HepG2 (cell line): ENCODE measurements at regions not wholly inside any gene's neighbourhood (a gene's known extent, or its start where the extent isn't known, plus 50 kb on each side); places are given as distances from the start of the nearest gene placed in this dataset.

Source experiments
- ATAC-seq: fragments of 200-7000 bp; cut with Tn5 transposase; 3 replicates; pipeline ENCODE4 v1.9.1; 2020; ENCODE audit warnings: mild to moderate bottlenecking, moderate library complexity
- BruUV-seq: library from RNA; stranded (reverse); fragments of 400-500 nt; replicated peaks from 2 replicates; lab custom pipeline; 2021; lab: Mats Ljungman, UMichigan
- CTCF ChIA-PET: fragments of 300-600 bp; formaldehyde crosslinking; extraction: SDS; loops from one replicate; lab custom pipeline; 2021; ENCODE audit warnings: low total read pairs, inconsistent platforms, low intra/inter-chr PET ratio; lab: Yijun Ruan, JAX
- POLR2A ChIA-PET: fragments of 350-600 bp; sonication (Branson Sonifier 250); formaldehyde crosslinking; loops from one replicate; lab custom pipeline; 2020; ENCODE audit warnings: antibody characterized with exemption, inconsistent platforms; lab: Yijun Ruan, JAX
- DNase-seq: peaks from one replicate; pipeline ENCODE4 v3.0.0-alpha.2; 2015; ENCODE audit warnings: low spot score
- FAIRE-seq: peaks from 3 replicates; lab custom pipeline; 2011; peaks lifted over from hg19 to GRCh38; lab: Jason Lieb, UNC
- H2AFZ ChIP-seq: one replicate; pipeline ENCODE4 v1.6.1; 2011; ENCODE audit warnings: low read length, inconsistent platforms
- H3K27ac ChIP-seq: fragments of 300-600 bp; 3 replicates; pipeline ENCODE4 v1.8.0; 2011; ENCODE audit warnings: mixed run types, mild to moderate bottlenecking, mixed read lengths, low read length, inconsistent platforms; ENCODE audit not compliant: insufficient read depth; ENCODE audit errors: extremely low read length
- H3K27me3 ChIP-seq, 2 experiments: fragments of 200-600 bp in 1 of 2; 2 replicates in 1 of 2; 3 replicates in 1 of 2; pipeline versions ENCODE4 v1.6.0 to v1.8.0; 2011; ENCODE audit warnings: low read length in 2 of 2, mild to moderate bottlenecking in 2 of 2, moderate library complexity in 2 of 2, inconsistent platforms in 1 of 2; ENCODE audit not compliant: insufficient read depth in 2 of 2, control insufficient read depth in 1 of 2
- H3K36me3 ChIP-seq, 2 experiments: fragments of 200-600 bp in 1 of 2; replicated peaks in 1 of 2; 2 replicates in 1 of 2; 3 replicates in 1 of 2; pipeline versions ENCODE4 v1.5.1 to v1.8.0; 2011; ENCODE audit warnings: low read length in 2 of 2, inconsistent platforms in 1 of 2; ENCODE audit not compliant: insufficient read depth in 2 of 2, control insufficient read depth in 1 of 2
- H3K4me1 ChIP-seq: 2 replicates; pipeline ENCODE4 v1.5.1; 2012; ENCODE audit warnings: low read length, inconsistent platforms; ENCODE audit not compliant: insufficient read depth
- H3K4me2 ChIP-seq: 2 replicates; pipeline ENCODE4 v1.6.0; 2011; ENCODE audit warnings: low read depth, low read length, inconsistent platforms
- H3K4me3 ChIP-seq, 3 experiments: fragments of 200-600 bp in 1 of 3; sonication (generic), shearing (Covaris generic) in 1 of 3; replicated peaks in 1 of 3; 2 replicates each; pipeline ENCODE4 v1.5.1; 2011 to 2016; ENCODE audit warnings: low read length in 3 of 3, inconsistent platforms in 2 of 3, low read depth in 2 of 3, mild to moderate bottlenecking in 2 of 3, control low read depth in 1 of 3, mixed read lengths in 1 of 3; ENCODE audit not compliant: insufficient read depth in 1 of 3
- H3K79me2 ChIP-seq: one replicate; pipeline ENCODE4 v1.6.1; 2011; ENCODE audit warnings: low read length, inconsistent platforms; ENCODE audit not compliant: insufficient read depth
- H3K9ac ChIP-seq: 2 replicates; pipeline ENCODE4 v1.6.0; 2011; ENCODE audit warnings: mild to moderate bottlenecking, low read depth, low read length, inconsistent platforms; ENCODE audit not compliant: insufficient read depth
- H3K9me3 ChIP-seq: 2 replicates; pipeline ENCODE4 v1.5.1; 2012; ENCODE audit warnings: mild to moderate bottlenecking, low read length
- H4K20me1 ChIP-seq: 2 replicates; pipeline ENCODE4 v1.6.0; 2011; ENCODE audit warnings: inconsistent platforms, mild to moderate bottlenecking, low read length, moderate library complexity; ENCODE audit not compliant: insufficient read depth
- HMGA1 ChIP-seq: sonication (generic); formaldehyde crosslinking; conservative IDR thresholded peaks from 2 replicates; pipeline ENCODE4 v1.4.0; 2020; ENCODE audit warnings: missing genetic modification reagents
- MAZ ChIP-seq, 2 experiments: sonication (generic) in 1 of 2; formaldehyde crosslinking in 1 of 2; IDR thresholded peaks; 2 replicates each; pipeline versions ENCODE4 v1.5.0 to v1.6.1; 2012 to 2020; ENCODE audit warnings: low read depth in 2 of 2, mild to moderate bottlenecking in 2 of 2, borderline replicate concordance in 1 of 2, improper control_type of control experiment in 1 of 2, low read length in 1 of 2, missing genetic modification reagents in 1 of 2, moderate library complexity in 1 of 2
- NFATC3 ChIP-seq: sonication (generic); formaldehyde crosslinking; IDR thresholded peaks from 2 replicates; pipeline ENCODE4 v1.5.1; 2020; ENCODE audit warnings: mild to moderate bottlenecking, missing genetic modification reagents
- SIN3A ChIP-seq: IDR thresholded peaks from 2 replicates; pipeline ENCODE4 v1.6.1; 2011; ENCODE audit warnings: low read depth, mild to moderate bottlenecking, control low read depth, low read length, borderline replicate concordance
- STAG1 ChIP-seq: sonication (generic); formaldehyde crosslinking; IDR thresholded peaks from 2 replicates; pipeline ENCODE4 v1.4.0; 2020; ENCODE audit warnings: missing genetic modification reagents
- ZNF7 ChIP-seq: IDR thresholded peaks from 2 replicates; pipeline ENCODE4 v1.6.1; 2016; ENCODE audit warnings: missing biosample characterization, missing genetic modification reagents
- WGBS: methylation state at CpG from one replicate; pipeline ENCODE4 v1.1.6; 2017; ENCODE audit warnings: low lambda C conversion rate; 5-methylcytosine and 5-hydroxymethylcytosine counted together
- in situ Hi-C: cut with HindIII; loops from 2 replicates; pipeline ENCODE4 v1.10.0; 2017; ENCODE audit warnings: low pct_unique_long_range_greater_than_20kb; ENCODE audit not compliant: extremely low pct_ligation_motif_present
- intact Hi-C: fragments of 100-400 bp; cut with micrococcal nuclease; formaldehyde crosslinking; loops from one replicate; pipeline ENCODE4 v1.10.0; 2022; ENCODE audit not compliant: unreplicated experiment
- TF ChIP-seq, protein P1 (sequence below): IDR thresholded peaks from 2 replicates; pipeline ENCODE4 v1.6.1; 2016; ENCODE audit warnings: low read depth, borderline replicate concordance
- TF ChIP-seq, protein P2 (sequence below): sonication (generic); formaldehyde crosslinking; IDR thresholded peaks from 2 replicates; pipeline ENCODE4 v1.8.0; 2022; ENCODE audit warnings: mild to moderate bottlenecking, missing genetic modification reagents, borderline replicate concordance

- Histone ChIP-seq H3K9me3 (no peaks in the 10 kb centered on the region), H3K4me2 (no peak overlapping the region), H2AFZ (no peak overlapping the region), H4K20me1 (no peaks in the 10 kb centered on the region), H3K4me3 (no peak overlapping the region), H3K36me3 (no peaks in the 10 kb centered on the region), H3K27me3 (no peaks in the 10 kb centered on the region), H3K4me1 (no peaks in the 10 kb centered on the region), H3K79me2 (no peaks in the 10 kb centered on the region), H3K27ac (no peak overlapping the region), H3K9ac (no peak overlapping the region)
- BruUV-seq = no TSS peak
- TF ChIP-seq, protein P1, sequence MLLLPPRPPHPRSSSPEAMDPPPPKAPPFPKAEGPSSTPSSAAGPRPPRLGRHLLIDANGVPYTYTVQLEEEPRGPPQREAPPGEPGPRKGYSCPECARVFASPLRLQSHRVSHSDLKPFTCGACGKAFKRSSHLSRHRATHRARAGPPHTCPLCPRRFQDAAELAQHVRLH = no peak
- TF ChIP-seq HMGA1 (CRISPR knock-in tag) (no peak), STAG1 (CRISPR knock-in tag) (no peak), ZNF7 (CRISPR knock-in tag) (no peak)
- WGBS = 65% methylated on average over 2 of the region's 2 CpGs
- in situ Hi-C loops = no loop called here
- FAIRE-seq = no peak
- intact Hi-C loops = no loop called here
- CTCF ChIA-PET = no interaction called here
- DNase-seq = no peak
- POLR2A ChIA-PET = no interaction called here
- ATAC-seq = no peak
Observed at GRCh38 chr10:52539463-52539862, 225.4 kb downstream of the DKK1 start.

- no peaks in the 10 kb centered on the region for H4K20me1 ChIP-seq
- TF ChIP-seq, protein P2, sequence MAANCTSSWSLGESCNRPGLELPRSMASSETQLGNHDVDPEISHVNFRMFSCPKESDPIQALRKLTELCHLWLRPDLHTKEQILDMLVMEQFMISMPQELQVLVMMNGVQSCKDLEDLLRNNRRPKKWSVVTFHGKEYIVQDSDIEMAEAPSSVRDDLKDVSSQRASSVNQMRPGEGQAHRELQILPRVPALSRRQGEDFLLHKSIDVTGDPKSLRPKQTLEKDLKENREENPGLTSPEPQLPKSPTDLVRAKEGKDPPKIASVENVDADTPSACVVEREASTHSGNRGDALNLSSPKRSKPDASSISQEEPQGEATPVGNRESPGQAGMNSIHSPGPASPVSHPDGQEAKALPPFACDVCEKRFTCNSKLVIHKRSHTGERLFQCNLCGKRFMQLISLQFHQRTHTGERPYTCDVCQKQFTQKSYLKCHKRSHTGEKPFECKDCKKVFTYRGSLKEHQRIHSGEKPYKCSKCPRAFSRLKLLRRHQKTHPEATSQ (CRISPR knock-in tag) = no peak
- TF ChIP-seq NFATC3 (no peak), SIN3A (no peak), MAZ (IDR thresholded peaks at IDR 0.05; ENCODE audit: borderline replicate concordance, low read depth, low read length) (no peak), MAZ (CRISPR knock-in tag; IDR thresholded peaks at IDR 0.05; ENCODE audit: low read depth) (no peak)
- TF ChIP-seq, all 625 proteins: peak for 0
- Histone ChIP-seq H3K27ac (no peak overlapping the region), H3K9me3 (no peaks in the 10 kb centered on the region), H3K9ac (no peak overlapping the region), H3K79me2 (no peaks in the 10 kb centered on the region), H3K27me3 (no peaks in the 10 kb centered on the region), H3K4me1 (no peaks in the 10 kb centered on the region), H3K36me3 (no peaks in the 10 kb centered on the region), H3K4me2 (no peak overlapping the region), H3K4me3 (no peak overlapping the region), H2AFZ (no peak overlapping the region)
- POLR2A ChIA-PET = no interaction called here
- no peak for DNase-seq
- no peak for ATAC-seq
- 51% methylated on average over 2 of the region's 2 CpGs for WGBS
- CTCF ChIA-PET = no interaction called here
- intact Hi-C loops (no loop called here), in situ Hi-C loops (no loop called here)
- no TSS peak for BruUV-seq
- no peak for FAIRE-seq
Observed at GRCh38 chr10:52540479-52540984, 226.5 kb downstream of the DKK1 start.
